LNCAP (cell line): ENCODE measurements at regions not wholly inside any gene's neighbourhood (a gene's known extent, or its start where the extent isn't known, plus 50 kb on each side); places are given as distances from the start of the nearest gene placed in this dataset.

Experiments
- TF ChIP-seq, protein P1 (sequence below): fragments of 450-650 bp; IDR thresholded peaks from 2 replicates; pipeline ENCODE4 v1.5.1; 2017; ENCODE audit warnings: mild to moderate bottlenecking

DNA sequence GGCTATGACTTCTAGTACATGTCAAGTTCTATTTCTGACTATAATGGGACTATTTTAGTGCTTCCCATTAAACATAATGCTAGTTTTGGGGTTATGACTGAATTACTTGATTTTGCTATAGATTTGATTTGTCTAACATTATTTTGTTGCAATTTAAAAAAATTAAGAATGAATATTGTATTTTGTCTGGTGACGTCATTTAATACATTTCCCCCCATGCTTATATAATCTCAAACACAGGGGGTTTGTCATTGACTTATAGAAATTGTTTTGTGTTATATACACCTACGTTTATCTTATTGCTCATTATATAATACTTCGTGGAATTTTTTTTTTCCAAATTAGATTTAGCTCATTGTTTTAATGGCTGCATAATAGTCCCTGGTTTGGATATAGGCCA is 270.3 kb upstream of the VLDLR start:
- TF ChIP-seq, protein P1, sequence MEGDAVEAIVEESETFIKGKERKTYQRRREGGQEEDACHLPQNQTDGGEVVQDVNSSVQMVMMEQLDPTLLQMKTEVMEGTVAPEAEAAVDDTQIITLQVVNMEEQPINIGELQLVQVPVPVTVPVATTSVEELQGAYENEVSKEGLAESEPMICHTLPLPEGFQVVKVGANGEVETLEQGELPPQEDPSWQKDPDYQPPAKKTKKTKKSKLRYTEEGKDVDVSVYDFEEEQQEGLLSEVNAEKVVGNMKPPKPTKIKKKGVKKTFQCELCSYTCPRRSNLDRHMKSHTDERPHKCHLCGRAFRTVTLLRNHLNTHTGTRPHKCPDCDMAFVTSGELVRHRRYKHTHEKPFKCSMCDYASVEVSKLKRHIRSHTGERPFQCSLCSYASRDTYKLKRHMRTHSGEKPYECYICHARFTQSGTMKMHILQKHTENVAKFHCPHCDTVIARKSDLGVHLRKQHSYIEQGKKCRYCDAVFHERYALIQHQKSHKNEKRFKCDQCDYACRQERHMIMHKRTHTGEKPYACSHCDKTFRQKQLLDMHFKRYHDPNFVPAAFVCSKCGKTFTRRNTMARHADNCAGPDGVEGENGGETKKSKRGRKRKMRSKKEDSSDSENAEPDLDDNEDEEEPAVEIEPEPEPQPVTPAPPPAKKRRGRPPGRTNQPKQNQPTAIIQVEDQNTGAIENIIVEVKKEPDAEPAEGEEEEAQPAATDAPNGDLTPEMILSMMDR: no peak

DNA sequence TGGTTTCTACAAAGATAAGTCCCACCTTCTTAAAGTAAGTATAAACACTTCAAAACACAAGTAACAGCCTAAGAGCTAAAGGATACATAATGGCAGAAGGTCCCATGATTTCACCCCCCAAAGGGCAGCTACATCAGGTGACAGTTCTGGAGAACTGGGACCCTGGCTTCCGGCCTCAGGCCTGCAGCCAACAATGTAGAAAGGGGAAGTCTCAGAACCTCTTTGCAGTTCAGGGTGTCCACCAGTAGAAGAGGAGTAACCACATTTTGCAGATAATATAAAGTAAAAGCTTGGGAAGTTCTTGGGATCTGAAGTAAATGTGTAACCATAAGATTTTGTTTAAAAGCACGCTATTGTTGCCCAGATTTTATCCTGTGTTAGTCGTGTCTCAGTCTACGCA is 267.4 kb upstream of the VLDLR start:
- TF ChIP-seq, protein P1: no peak

DNA sequence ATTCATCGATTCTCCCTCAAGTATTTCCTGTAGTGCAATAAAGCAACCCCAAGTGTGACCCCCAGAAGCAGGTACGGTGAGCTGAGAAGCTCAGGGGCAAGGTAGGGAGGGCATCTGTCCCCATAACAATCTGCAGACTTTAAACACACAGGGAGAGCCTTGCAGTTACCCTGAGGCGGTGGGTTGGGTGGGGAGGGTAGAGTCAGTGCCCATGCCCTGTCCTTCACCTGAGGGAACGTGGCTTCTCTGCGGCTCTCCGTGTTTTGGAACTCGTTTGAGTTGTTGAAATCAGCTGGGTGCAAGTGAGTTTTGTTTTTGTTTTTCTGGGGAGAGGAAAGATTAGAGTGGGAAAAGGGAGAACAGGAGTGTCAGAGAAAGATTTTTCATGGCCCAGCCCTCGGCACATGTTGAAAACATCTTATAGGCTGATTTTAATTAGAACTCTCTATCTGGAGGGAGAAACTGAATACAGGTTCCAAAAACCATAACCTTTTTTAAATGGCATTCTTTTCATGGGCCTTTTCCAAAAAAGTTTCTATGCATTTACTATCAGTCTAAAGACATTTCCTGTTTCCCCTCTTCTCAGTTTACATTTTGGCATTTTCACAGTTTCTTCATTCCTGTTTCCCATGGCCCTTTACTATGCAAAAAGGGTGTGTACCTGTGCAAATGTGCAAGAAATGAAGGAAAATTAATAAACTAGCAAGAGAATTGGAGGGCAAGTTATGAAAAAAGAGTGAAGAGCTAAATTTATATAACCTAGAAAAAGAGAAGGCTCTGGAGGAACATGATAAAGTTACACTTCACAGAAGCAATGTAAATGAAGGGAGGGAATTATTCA is 266.5 kb upstream of the VLDLR start:
- TF ChIP-seq, protein P1: no peak

DNA sequence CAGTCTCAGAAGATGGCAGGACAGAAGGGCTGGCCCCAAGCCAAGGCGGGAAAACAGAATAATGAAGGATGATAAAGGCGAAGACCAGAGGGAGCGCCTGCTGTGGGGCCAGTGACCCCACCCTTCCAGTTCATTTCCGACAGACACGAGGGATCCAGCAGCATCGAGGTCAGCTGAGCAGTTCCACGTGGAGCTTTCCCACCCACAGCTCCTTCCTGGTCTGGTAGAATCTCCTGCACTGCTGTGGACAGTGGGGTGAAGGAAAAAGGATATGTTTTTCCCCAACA is 265.9 kb upstream of the VLDLR start:
- TF ChIP-seq, protein P1: no peak

DNA sequence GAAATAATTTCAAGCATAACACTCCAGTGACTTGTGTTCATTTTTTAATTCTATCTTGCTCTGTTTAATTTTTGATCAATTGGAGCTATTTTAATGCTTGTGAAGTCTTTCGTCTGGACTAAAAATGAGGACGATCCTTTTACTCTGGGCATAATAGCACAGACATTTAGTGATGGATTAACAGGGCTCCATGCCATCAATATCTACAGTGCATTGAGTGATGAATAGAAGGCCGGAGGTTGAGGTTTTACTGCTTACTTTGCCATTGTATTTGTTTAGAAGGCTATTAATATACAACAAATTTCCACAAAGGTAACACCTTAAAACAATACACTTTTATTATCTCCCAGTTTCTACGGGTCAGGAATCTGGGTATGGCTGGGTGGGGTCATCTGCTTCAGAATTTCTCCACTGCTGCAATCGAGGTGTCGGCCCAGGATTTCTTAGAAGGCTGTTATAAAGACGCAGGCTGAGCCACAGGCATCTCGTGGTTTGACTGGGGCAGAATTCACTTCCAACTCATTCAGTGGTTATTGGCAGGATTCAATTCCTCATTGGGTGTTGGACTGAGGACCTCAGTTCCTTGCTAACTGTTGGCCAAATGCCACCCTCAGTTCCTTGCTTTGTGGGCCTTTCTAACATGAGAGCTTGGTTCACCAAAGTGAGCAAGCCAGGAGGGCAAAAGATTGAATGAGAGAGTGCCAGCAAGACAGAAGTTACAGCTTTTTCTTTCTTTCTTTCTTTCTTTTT is 265.4 kb upstream of the VLDLR start:
- TF ChIP-seq, protein P1: no peak

DNA sequence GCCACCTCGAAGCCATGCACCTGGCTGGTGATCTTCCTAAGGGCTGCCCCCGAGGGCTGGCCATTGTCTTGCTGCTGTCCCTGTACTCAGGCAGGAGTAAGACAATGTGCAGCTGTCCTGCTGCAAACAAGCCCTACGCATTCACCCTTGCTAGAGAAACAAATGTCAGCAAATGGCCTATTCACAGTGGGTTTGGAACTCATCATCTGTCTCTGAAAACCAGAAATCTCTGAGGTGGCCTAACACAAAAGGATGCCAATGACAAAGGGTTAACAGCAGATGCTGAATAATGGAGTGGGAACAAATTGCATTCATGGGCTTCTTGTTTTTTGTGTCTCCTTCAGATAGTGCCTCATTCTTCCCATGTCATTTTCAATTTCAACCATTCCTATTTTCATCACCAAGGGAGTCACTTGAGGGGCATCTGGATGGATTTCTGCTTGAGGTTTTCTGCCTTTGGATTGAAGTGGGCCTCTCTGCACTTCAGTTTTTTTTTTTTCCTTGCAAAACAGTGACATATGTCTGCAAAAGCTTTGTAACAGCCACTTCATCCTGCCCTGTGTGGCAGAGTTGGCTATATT is 261.6 kb upstream of the VLDLR start:
- TF ChIP-seq, protein P1: no peak

DNA sequence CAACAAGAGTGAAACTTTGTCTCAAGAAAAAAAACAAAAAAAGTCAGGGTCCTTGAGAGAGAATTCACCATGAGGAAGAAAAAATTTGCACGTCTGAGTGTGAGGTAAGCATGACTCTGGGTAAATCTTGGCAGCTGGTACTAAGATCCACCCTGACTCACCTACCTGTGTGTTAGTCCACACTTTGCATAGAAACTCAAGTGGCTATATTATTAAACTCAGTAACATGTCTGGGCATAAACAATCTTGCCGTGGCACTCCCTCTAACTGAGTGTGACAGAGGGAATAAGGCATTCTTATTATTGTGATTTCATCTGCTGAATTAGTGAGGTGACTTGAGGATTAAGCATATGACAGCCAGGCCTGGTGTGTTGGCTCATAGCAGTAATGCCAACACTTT is 259.4 kb upstream of the VLDLR start:
- TF ChIP-seq, protein P1: no peak
